Head of caudate nucleus (tissue), 42 donors: ENCODE measurements at regions not wholly inside any gene's neighbourhood (a gene's known extent, or its start where the extent isn't known, plus 50 kb on each side); places are given as distances from the start of the nearest gene placed in this dataset.
"Not testable (repeated sequence)": the region's sequence is repeated elsewhere in the genome, so short reads cannot be mapped to it uniquely, and the experiment has no call there.

Experiments used
- DNase-seq, 42 donors: peaks; one replicate each; pipeline versions ENCODE4 v3.0.0 to v3.0.0-alpha.2; 2020 to 2021; ENCODE audit warnings: mixed read lengths in 7 of 42
- intact Hi-C: fragments of 100-400 bp; cut with DNase I; formaldehyde crosslinking; loops from one replicate; pipeline ENCODE4 v1.15.0; 2022

DNA sequence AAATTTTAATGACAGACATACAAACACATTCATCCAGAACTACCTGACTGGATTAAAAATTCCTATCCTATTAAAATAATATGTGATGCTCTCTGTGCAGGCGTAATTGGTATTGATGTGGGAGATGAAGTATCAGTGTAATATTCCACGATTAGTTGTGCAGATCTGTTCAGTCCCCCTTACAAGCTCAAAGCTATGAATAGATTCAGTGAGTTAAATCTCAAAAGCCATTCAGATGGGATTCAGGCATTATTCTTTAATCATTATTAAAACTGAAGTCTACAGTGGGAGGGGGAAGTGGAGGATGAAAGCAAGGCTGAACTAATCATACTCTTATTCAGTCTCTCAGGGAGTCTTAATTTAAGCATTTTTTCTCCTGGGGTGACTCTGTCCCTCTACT lies 855.8 kb downstream of the EFNA5 start:
- DNase-seq: no peak

DNA sequence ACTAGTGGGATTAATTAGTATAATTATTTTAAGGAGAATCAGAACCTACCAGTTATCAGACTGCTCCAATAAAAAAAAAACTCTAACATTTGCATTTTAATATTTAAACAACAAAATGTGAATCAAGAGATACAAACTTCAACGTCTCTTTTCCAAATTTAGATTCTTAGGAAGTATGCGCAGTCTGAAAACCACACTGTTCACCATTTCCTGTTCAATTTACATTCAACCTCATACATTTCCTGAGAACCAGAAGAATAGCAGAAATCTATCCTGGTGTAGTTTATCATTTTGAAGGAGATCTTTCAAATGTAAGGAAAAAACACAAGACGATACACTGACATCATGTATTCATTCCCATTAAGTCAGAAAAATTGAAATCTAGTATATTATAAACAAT lies 869.2 kb downstream of the EFNA5 start:
- intact Hi-C loops: no loop called here
- DNase-seq: no peak

More for the DNA sequence above, 855.8 kb downstream of the EFNA5 start:
- intact Hi-C loops: no loop called here

DNA sequence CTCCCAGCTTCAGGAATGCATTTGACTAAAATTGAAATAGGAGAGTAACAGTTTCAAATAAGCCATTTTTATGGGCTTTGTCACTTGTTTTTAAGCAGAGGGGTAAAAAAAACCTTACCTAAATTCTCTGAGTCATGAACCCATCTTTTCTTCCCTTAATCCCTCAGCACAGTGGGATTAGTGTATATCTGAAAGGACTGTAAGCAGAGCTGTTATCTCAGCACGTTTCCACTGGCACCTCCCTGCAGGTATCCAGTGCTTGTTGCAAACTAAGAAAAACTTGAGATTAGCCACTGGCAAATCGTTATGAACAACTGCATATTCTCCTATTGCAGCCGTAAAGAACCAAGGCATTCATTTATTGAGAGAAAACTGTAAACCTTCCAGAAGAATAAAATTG lies 872.7 kb downstream of the EFNA5 start:
- no peak for DNase-seq
- intact Hi-C loops: no loop called here

DNA sequence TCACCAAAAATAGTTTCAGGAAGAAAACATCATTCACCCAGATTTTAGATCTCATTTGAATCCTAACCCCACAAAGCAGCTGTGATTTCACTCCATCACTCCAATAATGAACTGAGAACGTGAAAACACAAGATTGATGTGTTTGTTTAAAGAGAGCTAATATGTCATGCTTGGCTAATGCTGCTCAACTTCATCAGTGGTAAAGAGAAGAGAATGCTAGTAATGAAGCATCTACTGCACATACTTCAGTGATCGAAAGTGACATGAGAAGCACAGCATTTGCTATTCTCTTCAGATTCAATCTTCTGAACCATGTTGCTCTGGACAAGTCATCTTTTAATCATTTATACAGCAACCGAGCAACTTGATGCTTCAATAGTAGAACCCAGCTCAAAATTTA lies 874.7 kb downstream of the EFNA5 start:
- intact Hi-C loops: no loop called here
- no peak for DNase-seq

DNA sequence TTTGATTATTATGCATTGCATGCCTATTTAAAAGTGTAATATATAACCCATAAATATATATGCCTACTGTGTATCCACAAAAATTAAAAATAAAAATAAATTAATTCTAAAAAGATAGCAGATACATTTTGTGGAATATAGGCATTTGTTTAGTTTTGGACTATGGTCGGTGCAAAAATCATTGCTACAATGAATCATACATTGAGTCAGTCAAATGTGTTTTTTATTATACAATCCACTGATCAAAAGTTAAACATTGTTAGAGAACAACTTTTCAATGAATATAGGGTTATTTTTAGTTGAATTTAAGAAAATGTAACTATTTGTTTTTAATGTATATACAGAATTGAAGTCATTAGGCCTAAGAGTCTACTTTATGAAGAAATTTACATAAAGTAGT lies 885.9 kb downstream of the EFNA5 start:
- intact Hi-C loops: no loop called here
- DNase-seq: no peak

DNA sequence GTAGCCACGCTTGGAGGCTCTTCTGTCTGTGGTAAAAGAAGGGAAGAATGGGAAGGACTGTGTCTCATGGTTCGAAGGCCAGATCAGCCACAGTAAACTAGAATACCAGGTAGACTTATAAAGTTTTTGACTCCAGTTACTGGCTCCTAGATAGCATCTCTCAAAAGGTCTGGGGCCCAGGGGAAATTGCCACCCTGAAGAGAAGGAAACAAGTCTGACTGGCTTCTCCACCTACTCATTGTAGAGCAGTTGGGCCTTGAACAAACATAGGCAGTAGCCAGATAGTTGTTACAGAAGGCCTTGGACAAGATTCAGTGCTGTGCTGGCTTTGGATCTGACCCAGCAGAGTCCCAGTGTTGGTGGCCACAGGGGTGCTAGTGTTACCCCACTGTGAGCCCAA lies 890.4 kb downstream of the EFNA5 start:
- DNase-seq: no peak
- intact Hi-C loops: no loop called here

DNA sequence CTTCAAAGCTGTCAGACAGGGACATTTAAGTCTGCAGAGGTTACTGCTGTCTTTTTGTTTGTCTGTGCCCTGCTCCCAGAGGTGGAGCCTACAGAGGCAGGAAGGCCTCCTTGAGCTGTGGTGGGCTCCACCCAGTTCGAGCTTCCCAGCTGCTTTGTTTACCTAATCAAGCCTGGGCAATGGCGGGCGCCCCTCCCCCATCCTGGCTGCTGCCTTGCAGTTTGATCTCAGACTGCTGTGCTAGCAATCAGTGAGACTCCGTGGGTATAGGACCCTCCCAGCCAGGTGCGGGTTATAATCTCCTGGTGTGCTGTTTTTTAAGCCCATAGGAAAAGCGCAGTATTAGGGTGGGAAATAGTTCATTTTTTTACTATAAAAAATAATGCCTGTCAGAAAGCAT lies 894.2 kb downstream of the EFNA5 start:
- DNase-seq, intact Hi-C loops: not testable (repeated sequence)

DNA sequence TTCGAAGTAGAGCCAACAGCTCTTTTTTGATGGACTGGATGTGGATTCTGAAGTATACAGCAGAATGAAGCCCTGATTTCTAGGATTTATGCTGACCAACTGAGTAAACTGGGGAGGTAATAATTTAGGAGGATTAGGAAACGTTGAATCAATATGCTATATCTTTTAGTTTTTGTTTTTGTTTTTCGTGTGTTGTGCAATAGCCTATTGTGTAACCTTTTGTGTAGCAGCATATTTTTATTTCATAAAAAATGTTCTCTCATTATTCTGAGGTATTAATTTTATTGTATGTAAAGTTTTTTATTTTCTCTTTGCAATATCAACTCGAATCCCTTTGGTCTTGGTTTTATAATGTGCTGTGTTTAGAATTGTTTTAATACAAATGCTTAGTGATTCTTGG lies 902.3 kb downstream of the EFNA5 start:
- intact Hi-C loops: no loop called here
- no peak for DNase-seq

DNA sequence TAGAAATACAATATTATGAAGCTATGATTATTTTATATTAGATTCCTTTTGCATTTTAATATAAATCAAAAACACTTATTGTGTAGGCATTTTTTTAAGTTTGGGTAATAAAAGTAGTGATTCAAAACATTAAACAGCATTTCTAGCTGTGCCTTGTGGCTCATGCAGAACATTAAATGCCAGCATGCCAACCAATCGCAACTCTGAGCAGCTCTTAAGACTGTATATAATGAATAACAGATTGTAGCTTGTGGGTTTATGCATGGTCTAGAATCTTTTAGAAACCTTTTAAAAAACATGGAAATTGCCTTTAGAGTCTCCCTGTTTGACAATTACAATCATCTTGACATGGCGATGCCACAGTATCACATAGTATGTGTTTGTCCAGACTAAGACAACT lies 903.8 kb downstream of the EFNA5 start:
- intact Hi-C loops: no loop called here
- no peak for DNase-seq

DNA sequence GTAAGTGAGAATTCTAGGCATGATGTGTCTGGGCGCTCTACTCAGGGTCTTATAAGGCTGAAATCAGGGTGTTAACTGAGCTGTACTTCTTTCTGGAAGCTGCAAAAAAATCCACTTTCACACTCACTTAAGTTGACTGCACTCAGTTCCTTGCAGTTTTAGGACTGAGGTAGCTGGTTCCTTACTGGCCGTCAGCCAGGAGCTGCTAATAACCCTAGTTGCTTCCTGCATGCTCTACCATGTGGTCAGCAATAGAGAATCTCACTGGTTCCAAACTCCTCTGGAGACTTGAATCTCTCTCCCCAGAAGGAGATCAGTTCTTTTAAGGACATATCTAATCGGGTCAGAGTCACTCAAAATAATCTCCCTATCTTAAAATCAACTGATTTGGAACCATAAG lies 911.2 kb downstream of the EFNA5 start:
- no peak for DNase-seq
- intact Hi-C loops: no loop called here

DNA sequence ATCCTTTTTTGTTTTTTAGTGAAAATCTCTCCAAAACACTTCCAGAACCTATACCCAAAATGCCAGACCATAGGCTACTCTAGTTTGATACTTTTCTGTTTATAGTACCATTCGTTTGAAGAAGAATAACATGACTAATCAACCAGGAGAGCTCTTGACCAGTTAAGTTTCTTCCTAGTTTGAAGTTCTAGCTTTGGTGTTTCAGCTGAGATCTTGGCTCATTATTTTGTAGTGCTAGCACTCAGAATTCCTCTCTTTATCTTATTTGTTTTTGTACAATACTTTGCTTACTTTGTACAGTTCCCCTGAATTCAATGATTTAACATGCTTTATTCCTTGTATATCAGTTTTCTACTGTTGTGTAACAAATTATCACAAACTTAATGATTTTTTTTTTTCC lies 911.6 kb downstream of the EFNA5 start:
- intact Hi-C loops: no loop called here
- DNase-seq: no peak

DNA sequence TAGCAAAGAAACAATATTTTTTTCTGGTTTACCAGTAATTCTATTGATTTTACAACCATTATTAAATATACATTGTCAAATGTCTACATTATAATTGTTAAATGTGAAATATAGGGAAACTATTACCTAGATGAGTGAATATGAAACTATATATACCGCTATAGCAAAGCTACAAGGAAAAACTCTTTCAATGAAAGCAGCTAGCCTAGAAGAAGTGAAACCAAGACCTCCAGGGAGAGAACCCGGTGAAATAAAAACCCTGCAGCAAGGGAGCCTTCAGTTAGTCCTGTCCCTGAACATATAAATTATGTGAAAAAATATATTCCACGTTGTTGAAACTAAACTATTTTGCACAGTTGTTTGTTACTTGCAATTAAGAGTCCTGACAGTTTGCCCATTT lies 913.1 kb downstream of the EFNA5 start:
- no peak for DNase-seq
- intact Hi-C loops: no loop called here

DNA sequence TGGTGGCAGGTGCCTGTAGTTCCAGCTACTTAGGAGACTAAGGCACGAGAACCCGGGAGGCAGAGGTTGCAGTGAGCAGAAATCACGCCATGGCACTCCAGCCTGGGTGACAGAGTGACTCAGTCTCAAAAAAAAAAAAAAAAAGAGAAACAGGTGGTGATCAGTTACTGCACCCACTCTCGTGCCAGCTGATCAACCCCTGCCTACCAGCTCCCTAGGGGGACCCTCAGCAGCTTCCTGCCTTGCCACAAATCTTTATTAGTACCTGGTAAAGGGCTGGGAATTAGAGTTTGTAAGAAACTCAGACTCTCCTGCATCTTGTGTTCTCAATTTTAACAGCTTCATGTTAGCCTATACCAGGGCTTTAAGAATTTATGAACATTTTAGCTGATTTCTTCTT lies 914.9 kb downstream of the EFNA5 start:
- intact Hi-C loops: no loop called here
- DNase-seq: no peak

DNA sequence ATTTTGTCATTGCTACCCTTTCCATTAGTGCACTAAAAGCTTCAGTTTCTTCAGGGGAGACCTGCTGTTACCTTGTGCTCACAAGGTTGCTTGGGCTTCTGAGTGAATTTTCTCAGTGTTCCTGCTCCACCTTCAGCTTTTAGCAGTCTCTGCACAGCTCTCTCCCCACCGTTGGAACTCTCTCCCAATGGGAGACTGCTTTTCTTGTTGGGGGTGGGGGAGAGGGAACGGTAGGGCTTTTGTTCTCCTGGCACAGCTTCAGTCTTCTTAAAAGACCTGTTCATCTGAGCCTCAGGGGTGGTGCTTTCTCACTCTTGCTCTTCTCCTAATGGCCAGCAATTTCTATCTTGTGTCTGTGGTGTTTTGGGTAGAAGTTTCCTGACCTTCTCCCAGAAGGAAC lies 915.7 kb downstream of the EFNA5 start:
- intact Hi-C loops: no loop called here
- no peak for DNase-seq

DNA sequence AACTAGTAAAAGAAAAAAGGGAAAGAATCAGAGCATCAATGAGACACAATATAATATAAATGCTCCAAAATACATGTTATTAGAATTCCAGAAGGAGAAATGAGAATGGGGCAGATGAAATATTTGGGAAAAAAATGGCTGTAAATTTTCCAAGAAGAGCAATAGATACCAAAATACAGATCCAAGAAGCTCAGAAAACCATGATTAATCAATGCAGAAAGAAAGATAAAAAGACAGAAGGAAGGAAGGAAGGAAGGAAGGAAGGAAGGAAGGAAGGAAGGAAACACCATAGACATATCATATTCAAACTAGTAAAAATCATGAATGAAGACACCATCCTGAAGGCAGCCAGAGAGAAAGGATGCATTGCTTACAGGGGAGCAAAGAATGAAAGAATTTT lies 920.9 kb downstream of the EFNA5 start:
- intact Hi-C loops: no loop called here

DNA sequence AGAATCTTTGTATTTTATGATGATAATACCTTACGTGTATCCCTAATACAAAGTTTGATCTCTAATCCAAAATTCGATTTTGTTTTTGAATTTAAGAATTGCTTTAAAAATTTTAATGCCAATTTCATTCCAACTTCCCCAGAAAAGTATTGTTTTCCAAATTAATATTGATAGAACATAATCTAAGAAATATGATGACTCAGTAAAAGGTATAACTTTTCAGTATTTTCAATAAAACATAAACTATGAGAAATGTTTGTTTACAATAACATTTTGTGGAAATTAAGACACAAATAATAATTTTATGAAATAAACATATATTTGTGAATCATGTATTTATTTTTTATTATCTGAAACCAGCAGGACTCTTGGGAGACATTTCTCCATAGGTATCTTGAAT lies 931.6 kb downstream of the EFNA5 start:
- no peak for DNase-seq
- intact Hi-C loops: no loop called here

More for the DNA sequence above, 920.9 kb downstream of the EFNA5 start:
- DNase-seq: no peak

DNA sequence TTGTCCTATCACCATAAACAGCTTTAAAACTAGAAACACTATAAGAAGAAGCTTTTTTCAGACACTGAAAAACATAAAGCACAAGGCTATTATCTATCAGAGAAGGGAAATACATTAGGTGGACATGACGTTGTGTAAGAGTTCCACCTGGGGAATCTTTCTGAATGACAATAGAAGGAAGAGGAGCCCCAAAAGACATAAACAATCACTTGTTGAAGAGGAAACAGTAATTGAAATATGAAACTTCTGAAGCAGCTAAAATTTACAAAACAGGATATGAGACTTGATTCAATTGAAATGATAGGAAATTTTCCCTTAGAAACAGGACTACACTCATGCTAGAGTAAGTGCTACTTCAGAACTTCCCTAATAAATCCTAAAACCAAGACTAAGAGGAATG lies 933.6 kb downstream of the EFNA5 start:
- intact Hi-C loops: no loop called here

DNA sequence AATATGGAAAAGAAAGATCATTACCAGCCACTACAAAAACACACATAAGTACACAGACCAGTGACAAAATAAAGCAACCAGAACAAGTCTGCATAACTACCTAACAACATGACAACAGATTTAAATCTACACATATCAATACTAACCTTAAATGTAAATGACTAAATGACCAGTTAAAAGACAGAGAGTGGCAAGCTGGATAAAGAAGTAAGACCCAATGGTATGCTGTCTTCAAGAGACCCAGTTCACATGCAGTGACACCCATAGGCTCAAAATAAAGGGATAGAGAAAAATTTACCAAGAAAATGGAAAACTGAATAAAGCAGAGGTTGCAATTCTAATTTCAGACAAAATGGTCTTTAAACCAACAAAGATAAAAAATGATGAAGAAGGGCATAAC lies 938.1 kb downstream of the EFNA5 start:
- intact Hi-C loops: no loop called here

More for the DNA sequence above, 933.6 kb downstream of the EFNA5 start:
- DNase-seq: no peak

DNA sequence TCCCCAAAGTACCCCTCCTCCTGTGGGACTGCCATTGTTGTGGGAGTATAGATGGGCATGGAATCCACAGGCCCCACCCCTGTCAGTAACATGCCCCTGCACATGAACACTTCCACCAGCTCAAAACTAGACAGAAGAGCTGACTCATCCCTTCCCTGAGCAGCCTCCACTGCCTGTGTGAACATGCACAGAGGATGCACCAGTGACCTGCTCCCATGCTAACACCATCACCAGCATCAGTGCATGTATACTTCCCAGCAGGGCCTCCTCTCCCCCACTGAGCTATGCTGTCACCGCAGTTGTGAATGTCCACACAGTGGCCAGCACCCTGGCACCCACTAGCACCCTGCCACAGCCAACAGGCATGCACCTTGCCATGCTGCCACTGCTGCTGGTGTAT lies 939.8 kb downstream of the EFNA5 start:
- intact Hi-C loops: no loop called here
- DNase-seq: no peak

More for the DNA sequence above, 938.1 kb downstream of the EFNA5 start:
- no peak for DNase-seq

DNA sequence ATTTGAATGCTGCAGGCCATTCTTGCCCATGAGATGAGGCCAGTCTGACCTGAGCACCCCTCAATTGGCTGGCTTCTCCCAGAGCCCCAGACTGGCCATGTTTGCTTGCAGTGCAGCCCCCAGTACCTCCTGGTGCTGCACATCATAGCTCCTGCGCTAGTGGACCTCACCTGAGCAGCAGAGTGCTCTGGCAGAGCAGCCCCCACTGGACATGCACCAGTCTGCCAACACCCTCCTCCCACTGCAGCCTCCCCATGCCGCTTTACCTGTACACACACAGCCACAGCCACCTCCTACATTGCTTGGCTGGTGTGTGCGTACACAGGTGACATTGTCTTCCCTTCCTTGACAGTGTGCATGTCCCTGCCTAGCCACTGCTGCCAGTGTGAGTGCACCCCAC lies 940.2 kb downstream of the EFNA5 start:
- DNase-seq: no peak
- intact Hi-C loops: no loop called here

DNA sequence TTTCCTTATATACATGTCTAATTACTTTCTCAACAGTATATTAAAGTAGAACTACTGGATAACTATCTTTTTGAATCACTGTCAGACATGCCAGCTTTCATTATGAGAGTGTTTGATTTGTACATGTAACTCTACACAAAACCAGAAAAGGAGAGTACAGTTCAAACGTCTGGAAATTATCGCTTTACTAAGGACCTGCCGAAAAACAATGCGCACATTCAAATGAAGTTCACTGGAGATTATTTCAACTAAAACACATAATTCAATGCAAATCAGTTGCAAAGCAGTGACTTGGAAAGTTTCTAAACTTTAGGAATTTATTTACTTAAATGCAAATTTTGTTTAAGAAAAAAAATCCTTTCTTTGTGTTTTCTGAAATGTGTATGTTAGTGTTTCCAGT lies 942.5 kb downstream of the EFNA5 start:
- intact Hi-C loops: no loop called here
- DNase-seq: no peak

DNA sequence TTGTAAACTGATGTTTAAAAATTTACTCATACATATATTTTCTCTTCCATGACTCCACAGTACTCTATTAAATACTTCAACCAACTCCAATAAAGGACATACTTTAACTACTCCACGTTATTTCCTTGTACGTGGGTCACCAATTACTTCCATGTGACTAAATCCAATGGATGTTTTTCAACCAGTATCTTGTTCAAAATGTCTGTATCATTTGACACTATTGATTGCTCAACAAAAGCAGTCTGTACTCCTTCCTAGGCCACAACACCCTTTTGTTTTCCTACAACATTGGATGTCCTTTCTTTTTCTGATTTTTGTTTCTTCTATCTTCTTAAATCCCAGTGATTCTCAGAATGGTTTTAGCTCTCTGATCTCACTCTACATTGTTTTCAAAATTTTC lies 943.7 kb downstream of the EFNA5 start:
- no peak for DNase-seq
- intact Hi-C loops: no loop called here
